ENCODE measurements at regions not wholly inside any gene's neighbourhood (a gene's known extent, or its start where the extent isn't known, plus 50 kb on each side); places are given as distances from the start of the nearest gene placed in this dataset.

GRCh38 chr18:26634631-26635030 is 86.3 kb upstream of the KCTD1 start:
- TF ChIP-seq CTCF (IDR thresholded peaks at IDR 0.05) (no peak), EZH2phosphoT487 (IDR thresholded peaks at IDR 0.05; ENCODE audit: borderline replicate concordance, low read depth) (no peak), GABPA (IDR thresholded peaks at IDR 0.05; ENCODE audit: low read depth) (no peak), YY1 (IDR thresholded peaks at IDR 0.05; ENCODE audit: low read depth) (no peak), SMC3 (IDR thresholded peaks at IDR 0.05; ENCODE audit: low read depth, low read length) (no peak), JUND (IDR thresholded peaks at IDR 0.05) (no peak), NRF1 (IDR thresholded peaks at IDR 0.05; ENCODE audit: low read depth, low read length) (no peak), POLR2AphosphoS5 (IDR thresholded peaks at IDR 0.05; ENCODE audit: low read depth, low read length) (no peak)
- TF ChIP-seq, protein P1, sequence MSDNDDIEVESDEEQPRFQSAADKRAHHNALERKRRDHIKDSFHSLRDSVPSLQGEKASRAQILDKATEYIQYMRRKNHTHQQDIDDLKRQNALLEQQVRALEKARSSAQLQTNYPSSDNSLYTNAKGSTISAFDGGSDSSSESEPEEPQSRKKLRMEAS (IDR thresholded peaks at IDR 0.05; ENCODE audit: low read depth), result no peak

All from SK-N-SH (cell line).